ENCODE measurements at regions not wholly inside any gene's neighbourhood (a gene's known extent, or its start where the extent isn't known, plus 50 kb on each side); places are given as distances from the start of the nearest gene placed in this dataset.

GRCh38 chr6:40928307-40928706 is 110.7 kb downstream of the UNC5CL start:
- TF ChIP-seq GATA2 (IDR thresholded peaks at IDR 0.05; ENCODE audit: low read depth, low read length): no peak
- TF ChIP-seq GATA3 (IDR thresholded peaks at IDR 0.05; ENCODE audit: low read depth, low read length): no peak

Data from SH-SY5Y (cell line).